ENCODE measurements at regions not wholly inside any gene's neighbourhood (a gene's known extent, or its start where the extent isn't known, plus 50 kb on each side); places are given as distances from the start of the nearest gene placed in this dataset.

DNA sequence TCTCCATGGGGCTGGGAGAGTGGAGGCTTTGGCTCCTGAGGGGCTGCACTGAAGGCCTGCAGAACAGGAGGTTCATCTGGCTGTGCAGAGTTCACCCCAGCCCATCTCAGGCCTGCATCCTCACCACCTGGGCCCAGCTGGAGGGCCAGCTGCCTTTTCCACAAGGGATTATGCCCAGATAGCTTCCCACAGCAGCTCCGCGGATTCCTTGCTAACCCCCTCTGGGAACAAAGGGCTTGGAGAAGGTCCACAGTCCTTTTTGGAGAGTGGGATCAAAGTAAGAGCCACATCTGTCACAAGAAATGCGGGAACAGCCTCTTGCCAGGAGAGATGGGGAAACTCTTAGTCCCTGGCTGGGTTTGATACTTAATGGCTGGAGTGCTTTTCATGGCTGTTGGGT lies 164.7 kb upstream of the RGMA start:
- no peak overlapping the region for H3K4me3 ChIP-seq (replicated peaks in 1 of 2; ENCODE audit: low read depth in 2 of 2, low read length in 2 of 2)
- no peak for DNase-seq (ENCODE audit: low read depth in 2 of 2)
- no peak for TF ChIP-seq CTCF (IDR thresholded peaks at IDR 0.05; ENCODE audit: low read depth, low read length)

GRCh38 chr15:93252780-93253179 lies 163.8 kb upstream of the RGMA start:
- H3K4me3 ChIP-seq (replicated peaks in 1 of 2; ENCODE audit: low read depth in 2 of 2, low read length in 2 of 2), result no peak overlapping the region
- TF ChIP-seq CTCF (IDR thresholded peaks at IDR 0.05; ENCODE audit: low read depth, low read length), result no peak
- no peak for DNase-seq (ENCODE audit: low read depth in 2 of 2)

- TF ChIP-seq CTCF (IDR thresholded peaks at IDR 0.05; ENCODE audit: low read depth, low read length), result no peak
- H3K4me3 ChIP-seq (replicated peaks in 1 of 2; ENCODE audit: low read depth in 2 of 2, low read length in 2 of 2), result no peak overlapping the region
- no peak for DNase-seq (ENCODE audit: low read depth in 2 of 2)
Observed at GRCh38 chr15:93250950-93251349, 161.9 kb upstream of the RGMA start.

DNA sequence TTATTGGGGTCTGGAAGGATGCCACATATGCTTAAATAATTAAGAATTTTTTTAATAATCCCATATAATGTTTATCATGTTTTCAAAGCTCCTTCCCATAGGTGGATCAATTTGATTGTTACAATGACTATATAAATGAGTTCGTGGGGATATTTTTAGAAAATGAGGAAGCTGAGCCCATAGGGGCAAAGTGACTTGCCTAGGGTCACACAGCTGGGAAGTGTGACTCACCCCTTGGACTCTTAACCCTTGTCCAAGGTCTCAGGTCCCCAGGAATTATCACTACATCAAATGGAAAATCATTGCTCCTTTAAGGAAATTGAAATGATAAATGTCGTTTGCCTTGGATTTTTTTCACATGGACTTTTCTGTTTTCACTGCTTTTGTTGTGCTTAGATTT lies 161.2 kb upstream of the RGMA start:
- H3K4me3 ChIP-seq (replicated peaks in 1 of 2; ENCODE audit: low read depth in 2 of 2, low read length in 2 of 2), result no peak overlapping the region
- no peak for TF ChIP-seq CTCF (IDR thresholded peaks at IDR 0.05; ENCODE audit: low read depth, low read length)
- DNase-seq (ENCODE audit: low read depth in 2 of 2), result no peak

DNA sequence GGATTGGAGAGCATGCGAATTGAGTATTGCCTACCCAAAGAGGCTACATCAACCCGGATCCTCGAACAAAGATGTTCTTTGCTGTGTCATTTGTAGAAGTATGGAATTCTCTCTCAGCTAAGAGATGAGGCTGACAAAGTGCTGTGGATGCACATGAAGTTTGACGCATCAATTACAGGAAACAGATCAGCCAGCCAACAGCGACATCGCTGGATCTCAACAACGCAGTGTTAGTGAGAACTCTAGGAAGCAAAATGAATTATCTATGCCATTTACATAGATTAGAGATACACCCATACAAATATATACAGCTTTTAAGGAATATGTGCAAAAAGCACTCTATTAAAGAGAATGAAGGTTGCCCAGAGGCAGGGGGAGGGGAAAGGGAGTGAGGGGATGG lies 160.6 kb upstream of the RGMA start:
- no peak for DNase-seq (ENCODE audit: low read depth in 2 of 2)
- H3K4me3 ChIP-seq (replicated peaks in 1 of 2; ENCODE audit: low read depth in 2 of 2, low read length in 2 of 2), result no peak overlapping the region
- TF ChIP-seq CTCF (IDR thresholded peaks at IDR 0.05; ENCODE audit: low read depth, low read length), result no peak

DNA sequence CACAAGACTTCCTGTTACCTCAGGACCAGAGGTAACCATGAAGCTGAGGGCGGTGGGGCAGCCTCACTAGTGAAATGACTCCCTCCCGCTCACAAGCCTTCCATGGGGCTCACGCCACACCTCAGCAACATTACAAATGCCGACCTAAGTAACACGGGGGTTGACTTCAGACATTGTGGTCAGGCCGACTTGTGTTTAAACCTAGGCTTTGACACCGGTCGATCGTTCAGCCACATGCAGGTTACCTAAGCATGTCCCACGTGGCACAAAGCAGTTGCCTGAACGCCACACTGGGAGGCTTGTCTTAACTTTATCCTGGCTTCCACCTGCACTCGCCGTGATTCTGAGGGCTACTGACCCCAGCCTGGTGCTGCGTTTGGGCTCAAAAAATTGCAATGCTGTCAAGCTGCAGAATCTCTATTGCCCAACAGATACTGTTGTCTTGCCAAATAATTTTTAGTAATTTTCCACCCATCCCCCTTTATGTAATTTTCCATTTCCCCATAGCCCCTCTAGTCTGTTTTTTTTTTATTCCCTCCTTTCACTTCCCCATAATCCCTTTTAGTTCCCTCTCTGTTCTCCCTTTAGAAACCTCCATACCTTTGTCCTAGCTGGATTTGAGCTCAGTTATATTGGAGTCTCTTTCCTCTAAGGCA lies 158.6 kb upstream of the RGMA start:
- DNase-seq (ENCODE audit: low read depth in 2 of 2), result no peak
- H3K4me3 ChIP-seq (replicated peaks in 1 of 2; ENCODE audit: low read depth in 2 of 2, low read length in 2 of 2), result no peak overlapping the region
- TF ChIP-seq CTCF (IDR thresholded peaks at IDR 0.05; ENCODE audit: low read depth, low read length), result no peak

Measured in cardiac fibroblast (primary cell).